AG09309 (cell line): ENCODE measurements at regions not wholly inside any gene's neighbourhood (a gene's known extent, or its start where the extent isn't known, plus 50 kb on each side); places are given as distances from the start of the nearest gene placed in this dataset.

Experiments
- DNase-seq: peaks from one replicate; pipeline ENCODE4 v3.0.0-alpha.2; 2010; ENCODE audit warnings: low read depth
- H3K4me3 ChIP-seq: 2 replicates; pipeline ENCODE4 v1.5.1; 2011; ENCODE audit warnings: mild to moderate bottlenecking, low read depth, low read length, moderate library complexity; ENCODE audit not compliant: control insufficient read depth
- CTCF ChIP-seq: IDR thresholded peaks from 2 replicates; pipeline ENCODE4 v1.5.1; 2011; ENCODE audit warnings: mild to moderate bottlenecking, low read depth, low read length, inconsistent platforms; ENCODE audit not compliant: insufficient read depth, control insufficient read depth; ENCODE audit errors: missing control alignments

GRCh38 chr4:74603186-74603585 lies 158.2 kb downstream of the AREG start:
- TF ChIP-seq CTCF = no peak
- no peak overlapping the region for H3K4me3 ChIP-seq
- no peak for DNase-seq

- no peak overlapping the region for H3K4me3 ChIP-seq
- no peak for DNase-seq
- TF ChIP-seq CTCF = no peak
Observed at GRCh38 chr4:74608151-74608949, 163.4 kb downstream of the AREG start.

- no peak for DNase-seq
- no peak overlapping the region for H3K4me3 ChIP-seq
- TF ChIP-seq CTCF = no peak
Observed at GRCh38 chr4:74610491-74610890, 165.6 kb downstream of the AREG start.

GRCh38 chr4:74612837-74613236 lies 167.9 kb downstream of the AREG start:
- no peak for TF ChIP-seq CTCF
- H3K4me3 ChIP-seq = no peak overlapping the region
- DNase-seq = no peak

GRCh38 chr4:74613266-74613665 lies 168.3 kb downstream of the AREG start:
- no peak overlapping the region for H3K4me3 ChIP-seq
- TF ChIP-seq CTCF = no peak
- DNase-seq = no peak

- DNase-seq = no peak
- TF ChIP-seq CTCF = no peak
- no peak overlapping the region for H3K4me3 ChIP-seq
Observed at GRCh38 chr4:74615411-74615810, 170.5 kb downstream of the AREG start.

GRCh38 chr4:74618166-74618565 lies 173.2 kb downstream of the AREG start:
- H3K4me3 ChIP-seq = no peak overlapping the region
- DNase-seq = no peak
- TF ChIP-seq CTCF = no peak
